Esophagus muscularis mucosa (tissue), 4 donors: ENCODE measurements at regions not wholly inside any gene's neighbourhood (a gene's known extent, or its start where the extent isn't known, plus 50 kb on each side); places are given as distances from the start of the nearest gene placed in this dataset.

Experiments
- DNase-seq: peaks from one replicate; pipeline ENCODE4 v3.0.0-alpha.2; 2017; ENCODE audit errors: extremely low spot score
- H3K27ac ChIP-seq, 4 donors: fragments of 200-600 bp; sonication (generic); replicated peaks in 1 of 4; 1 replicate in 3 of 4; 2 replicates in 1 of 4; pipeline ENCODE4 v1.5.1; 2016 to 2019; ENCODE audit warnings: mild to moderate bottlenecking in 1 of 4
- H3K27me3 ChIP-seq, 4 donors: fragments of 200-600 bp; sonication (generic); one replicate each; pipeline versions ENCODE4 v1.5.1 to v1.6.0; 2016 to 2019
- H3K36me3 ChIP-seq, 4 donors: fragments of 200-600 bp; sonication (generic); one replicate each; pipeline ENCODE4 v1.5.1; 2016 to 2019
- H3K4me1 ChIP-seq, 4 donors: fragments of 200-600 bp; sonication (generic); one replicate each; pipeline ENCODE4 v1.5.1; 2016 to 2019
- H3K4me3 ChIP-seq, 4 donors: fragments of 200-600 bp; sonication (generic); 1 replicate in 2 of 4; 2 replicates in 2 of 4; pipeline ENCODE4 v1.5.1; 2016 to 2019; ENCODE audit warnings: mild to moderate bottlenecking in 4 of 4, moderate library complexity in 1 of 4
- H3K9me3 ChIP-seq, 4 donors: fragments of 200-600 bp; sonication (generic); 1 replicate in 3 of 4; 2 replicates in 1 of 4; pipeline ENCODE4 v1.5.1; 2016 to 2019
- EP300 ChIP-seq: sonication (generic); formaldehyde crosslinking; IDR thresholded peaks from one replicate; pipeline ENCODE4 v1.6.1; 2017; ENCODE audit warnings: antibody characterized with exemption
- POLR2A ChIP-seq: fragments of 450-650 bp; IDR thresholded peaks from one replicate; pipeline ENCODE4 v1.6.1; 2017; ENCODE audit warnings: antibody characterized with exemption, moderate library complexity, mild to moderate bottlenecking, low read depth
- POLR2AphosphoS5 ChIP-seq, 2 donors: sonication (generic); formaldehyde crosslinking; IDR thresholded peaks; one replicate each; pipeline ENCODE4 v1.6.1; 2017; ENCODE audit warnings: antibody characterized with exemption in 2 of 2
- WGBS: methylation state at CpG from one replicate; pipeline ENCODE4 v1.1.5; 2018; 5-methylcytosine and 5-hydroxymethylcytosine counted together
- intact Hi-C: fragments of 100-400 bp; cut with DNase I; formaldehyde crosslinking; loops from one replicate; pipeline ENCODE4 v1.15.1; 2023
- TF ChIP-seq, protein P1 (sequence below), 3 experiments: fragments of 200-600 bp in 2 of 3; fragments of 450-650 bp in 1 of 3; sonication (generic) in 2 of 3; IDR thresholded peaks; one replicate each; pipeline ENCODE4 v1.5.1; 2017 to 2019; ENCODE audit warnings: antibody characterized with exemption in 3 of 3, mild to moderate bottlenecking in 2 of 3, moderate library complexity in 1 of 3

DNA sequence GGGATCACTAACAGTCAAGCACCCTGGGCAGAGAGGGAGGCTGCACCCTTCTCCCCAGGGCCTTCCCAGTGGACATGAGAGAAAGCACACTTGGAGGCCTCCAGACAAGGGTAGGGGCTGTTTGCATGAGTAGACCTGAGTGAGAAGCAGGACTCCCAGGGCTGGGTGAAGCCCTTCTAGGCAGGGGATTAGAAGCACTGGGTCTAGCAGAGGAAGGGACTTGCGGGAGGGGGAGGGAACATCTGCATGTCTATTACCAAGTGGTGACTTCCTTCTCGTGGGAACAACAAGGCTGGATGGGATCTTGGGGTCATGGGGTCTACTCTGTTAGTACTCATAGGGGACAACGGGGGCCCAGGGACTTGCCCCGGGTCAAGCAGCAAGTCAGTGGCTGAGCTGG lies 67.8 kb downstream of the EMX2 start:
- 55% methylated on average over 4 of the region's 4 CpGs for WGBS
- no peak for DNase-seq
- H3K4me3 ChIP-seq = no peak overlapping the region
- TF ChIP-seq, protein P1, sequence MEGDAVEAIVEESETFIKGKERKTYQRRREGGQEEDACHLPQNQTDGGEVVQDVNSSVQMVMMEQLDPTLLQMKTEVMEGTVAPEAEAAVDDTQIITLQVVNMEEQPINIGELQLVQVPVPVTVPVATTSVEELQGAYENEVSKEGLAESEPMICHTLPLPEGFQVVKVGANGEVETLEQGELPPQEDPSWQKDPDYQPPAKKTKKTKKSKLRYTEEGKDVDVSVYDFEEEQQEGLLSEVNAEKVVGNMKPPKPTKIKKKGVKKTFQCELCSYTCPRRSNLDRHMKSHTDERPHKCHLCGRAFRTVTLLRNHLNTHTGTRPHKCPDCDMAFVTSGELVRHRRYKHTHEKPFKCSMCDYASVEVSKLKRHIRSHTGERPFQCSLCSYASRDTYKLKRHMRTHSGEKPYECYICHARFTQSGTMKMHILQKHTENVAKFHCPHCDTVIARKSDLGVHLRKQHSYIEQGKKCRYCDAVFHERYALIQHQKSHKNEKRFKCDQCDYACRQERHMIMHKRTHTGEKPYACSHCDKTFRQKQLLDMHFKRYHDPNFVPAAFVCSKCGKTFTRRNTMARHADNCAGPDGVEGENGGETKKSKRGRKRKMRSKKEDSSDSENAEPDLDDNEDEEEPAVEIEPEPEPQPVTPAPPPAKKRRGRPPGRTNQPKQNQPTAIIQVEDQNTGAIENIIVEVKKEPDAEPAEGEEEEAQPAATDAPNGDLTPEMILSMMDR (IDR thresholded peaks at IDR 0.05) = no peak
- TF ChIP-seq EP300 (no peak), POLR2AphosphoS5 (IDR thresholded peaks at IDR 0.05) (no peak), POLR2A (no peak)
- intact Hi-C loops = no loop called here
- no peaks in the 10 kb centered on the region for H3K36me3 ChIP-seq
- no peaks in the 10 kb centered on the region for H3K9me3 ChIP-seq
- H3K4me1 ChIP-seq = peaks cover 0 to 7% (median 0%) of the 10 kb centered on the region in 4 donors
- H3K27ac ChIP-seq = no peak overlapping the region
- H3K27me3 ChIP-seq = peaks cover 0 to 36% (median 0%) of the 10 kb centered on the region in 4 donors

DNA sequence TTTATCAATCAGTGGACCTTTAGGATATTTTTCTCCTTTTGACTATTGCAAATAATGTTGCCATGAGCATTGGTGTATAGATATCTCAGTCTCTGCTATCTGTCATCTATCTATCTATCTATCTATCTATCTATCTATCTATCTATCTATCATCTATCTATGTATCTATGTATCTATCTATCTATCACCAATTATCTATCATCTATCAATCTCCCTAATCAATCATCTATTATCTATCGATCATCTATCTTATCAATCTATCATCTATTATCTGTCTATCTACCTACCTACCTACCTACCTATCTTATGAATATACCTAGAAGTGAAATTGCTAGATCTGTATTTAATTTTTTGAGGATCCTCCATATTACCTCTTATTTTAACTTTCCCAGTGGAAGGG lies 69.6 kb downstream of the EMX2 start:
- Histone ChIP-seq H3K27ac (no peak overlapping the region), H3K36me3 (no peaks in the 10 kb centered on the region), H3K27me3 (peaks cover 0 to 36% (median 0%) of the 10 kb centered on the region in 4 donors), H3K9me3 (no peaks in the 10 kb centered on the region), H3K4me1 (peaks cover 0 to 7% (median 0%) of the 10 kb centered on the region in 4 donors), H3K4me3 (no peak overlapping the region)
- no peak for DNase-seq
- WGBS = 95% methylated on average over 1 of the region's 1 CpG
- TF ChIP-seq POLR2AphosphoS5 (IDR thresholded peaks at IDR 0.05) (no peak), POLR2A (no peak), EP300 (no peak)
- TF ChIP-seq, protein P1 (IDR thresholded peaks at IDR 0.05) = no peak
- intact Hi-C loops = no loop called here

DNA sequence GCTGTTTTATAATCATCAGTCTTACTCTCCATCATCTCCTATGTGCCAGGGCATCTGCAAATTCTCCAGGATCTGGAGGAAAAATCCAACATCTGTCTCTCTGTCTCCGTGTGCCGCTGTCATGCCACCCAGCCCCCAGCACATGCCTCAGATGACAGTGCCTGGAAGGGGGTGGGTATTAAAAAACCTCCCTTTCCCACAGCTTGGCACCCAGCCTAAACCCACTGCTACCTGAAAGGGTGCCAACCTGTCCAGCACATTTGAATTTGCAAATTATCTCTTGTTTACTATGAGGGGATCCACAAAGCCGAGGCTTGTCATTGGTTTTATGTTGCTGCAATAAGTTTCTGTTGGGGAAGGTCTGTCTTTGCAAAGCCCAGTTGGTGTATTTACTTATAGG lies 73.1 kb downstream of the EMX2 start:
- H3K9me3 ChIP-seq = no peaks in the 10 kb centered on the region
- intact Hi-C loops = no loop called here
- no peaks in the 10 kb centered on the region for H3K36me3 ChIP-seq
- H3K4me1 ChIP-seq = no peaks in the 10 kb centered on the region
- 82% methylated on average over 3 of the region's 3 CpGs for WGBS
- no peak for DNase-seq
- no peak overlapping the region for H3K27ac ChIP-seq
- peaks cover 0 to 33% (median 0%) of the 10 kb centered on the region in 4 donors for H3K27me3 ChIP-seq
- no peak for TF ChIP-seq POLR2A
- TF ChIP-seq, protein P1 (IDR thresholded peaks at IDR 0.05) = no peak
- TF ChIP-seq EP300 = no peak
- TF ChIP-seq POLR2AphosphoS5 (IDR thresholded peaks at IDR 0.05) = no peak
- no peak overlapping the region for H3K4me3 ChIP-seq

DNA sequence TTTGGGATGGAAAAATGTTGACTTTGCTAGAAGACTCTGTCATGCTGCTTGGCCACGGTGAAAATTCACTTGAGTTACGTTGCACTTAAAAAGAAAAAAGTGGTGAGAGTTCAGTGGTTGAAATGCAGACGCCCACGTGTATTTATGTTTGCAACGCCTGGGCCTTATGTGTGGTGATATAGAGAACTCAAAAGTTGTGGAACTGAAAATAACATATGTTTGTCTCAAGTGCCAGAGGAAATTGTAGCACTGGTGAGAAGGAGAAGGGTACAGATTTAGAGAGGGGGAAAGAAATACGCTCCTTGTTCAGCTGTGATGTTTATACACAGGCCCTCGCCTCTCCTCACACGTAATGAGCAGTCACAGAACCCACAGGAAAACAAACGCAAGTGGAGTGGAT lies 73.6 kb downstream of the EMX2 start:
- no peak for TF ChIP-seq POLR2A
- TF ChIP-seq, protein P1 (IDR thresholded peaks at IDR 0.05) = no peak
- TF ChIP-seq EP300 = no peak
- no peak for TF ChIP-seq POLR2AphosphoS5 (IDR thresholded peaks at IDR 0.05)
- H3K9me3 ChIP-seq = no peaks in the 10 kb centered on the region
- intact Hi-C loops = no loop called here
- H3K4me3 ChIP-seq = no peak overlapping the region
- H3K27me3 ChIP-seq = peaks cover 0 to 39% (median 0%) of the 10 kb centered on the region in 4 donors
- H3K4me1 ChIP-seq = no peaks in the 10 kb centered on the region
- no peaks in the 10 kb centered on the region for H3K36me3 ChIP-seq
- DNase-seq = no peak
- H3K27ac ChIP-seq = no peak overlapping the region
- WGBS = 59% methylated on average over 9 of the region's 9 CpGs

DNA sequence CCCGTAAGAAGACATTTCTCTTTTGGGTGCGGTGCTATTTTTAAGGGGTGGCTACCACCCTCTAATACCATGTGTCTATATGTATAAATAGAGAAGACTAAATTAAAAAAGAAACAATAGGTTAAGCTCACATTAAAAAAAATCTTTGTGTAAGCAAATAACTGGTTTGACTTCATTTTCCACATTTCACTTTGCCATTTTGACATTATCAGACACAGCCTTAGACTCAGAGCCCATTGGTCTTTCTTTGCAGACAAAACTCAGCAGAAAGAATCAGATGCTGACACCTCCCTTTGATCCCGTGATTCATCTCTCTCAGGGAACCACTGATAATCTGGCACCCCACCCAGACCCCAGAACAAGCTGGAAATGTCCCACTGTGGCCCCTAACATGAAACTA lies 74.5 kb downstream of the EMX2 start:
- Histone ChIP-seq H3K4me3 (no peak overlapping the region), H3K27me3 (peaks cover 0 to 43% (median 0%) of the 10 kb centered on the region in 4 donors), H3K4me1 (no peaks in the 10 kb centered on the region), H3K9me3 (no peaks in the 10 kb centered on the region), H3K27ac (no peak overlapping the region), H3K36me3 (no peaks in the 10 kb centered on the region)
- intact Hi-C loops = no loop called here
- TF ChIP-seq POLR2AphosphoS5 (IDR thresholded peaks at IDR 0.05) (no peak), POLR2A (no peak), EP300 (no peak)
- TF ChIP-seq, protein P1 (IDR thresholded peaks at IDR 0.05) = no peak
- WGBS = 55% methylated on average over 3 of the region's 3 CpGs
- no peak for DNase-seq
